ENCODE measurements at regions not wholly inside any gene's neighbourhood (a gene's known extent, or its start where the extent isn't known, plus 50 kb on each side); places are given as distances from the start of the nearest gene placed in this dataset.

GRCh38 chr3:153746211-153746610, 375.0 kb upstream of the ARHGEF26 start:
- TF ChIP-seq, protein P1, sequence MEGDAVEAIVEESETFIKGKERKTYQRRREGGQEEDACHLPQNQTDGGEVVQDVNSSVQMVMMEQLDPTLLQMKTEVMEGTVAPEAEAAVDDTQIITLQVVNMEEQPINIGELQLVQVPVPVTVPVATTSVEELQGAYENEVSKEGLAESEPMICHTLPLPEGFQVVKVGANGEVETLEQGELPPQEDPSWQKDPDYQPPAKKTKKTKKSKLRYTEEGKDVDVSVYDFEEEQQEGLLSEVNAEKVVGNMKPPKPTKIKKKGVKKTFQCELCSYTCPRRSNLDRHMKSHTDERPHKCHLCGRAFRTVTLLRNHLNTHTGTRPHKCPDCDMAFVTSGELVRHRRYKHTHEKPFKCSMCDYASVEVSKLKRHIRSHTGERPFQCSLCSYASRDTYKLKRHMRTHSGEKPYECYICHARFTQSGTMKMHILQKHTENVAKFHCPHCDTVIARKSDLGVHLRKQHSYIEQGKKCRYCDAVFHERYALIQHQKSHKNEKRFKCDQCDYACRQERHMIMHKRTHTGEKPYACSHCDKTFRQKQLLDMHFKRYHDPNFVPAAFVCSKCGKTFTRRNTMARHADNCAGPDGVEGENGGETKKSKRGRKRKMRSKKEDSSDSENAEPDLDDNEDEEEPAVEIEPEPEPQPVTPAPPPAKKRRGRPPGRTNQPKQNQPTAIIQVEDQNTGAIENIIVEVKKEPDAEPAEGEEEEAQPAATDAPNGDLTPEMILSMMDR (IDR thresholded peaks at IDR 0.05; ENCODE audit: low read depth, low read length), result no peak
- no peak for TF ChIP-seq EZH2phosphoT487 (IDR thresholded peaks at IDR 0.05; ENCODE audit: low read depth)
